Astrocyte (in vitro differentiated cells and primary cell): ENCODE measurements at regions not wholly inside any gene's neighbourhood (a gene's known extent, or its start where the extent isn't known, plus 50 kb on each side); places are given as distances from the start of the nearest gene placed in this dataset.

Source experiments
- DNase-seq: peaks from one replicate; pipeline ENCODE4 v3.0.0-alpha.2; 2010; ENCODE audit warnings: low read depth
- FAIRE-seq: peaks from 2 replicates; lab custom pipeline; 2011; peaks lifted over from hg19 to GRCh38; lab: Jason Lieb, UNC
- H2AFZ ChIP-seq: 2 replicates; pipeline ENCODE4 v1.6.0; 2012; ENCODE audit warnings: low read depth, low read length, inconsistent platforms
- H3K27ac ChIP-seq: 2 replicates; pipeline ENCODE4 v1.5.1; 2011; ENCODE audit warnings: low read depth, low read length, inconsistent platforms
- H3K27me3 ChIP-seq: 2 replicates; pipeline ENCODE4 v1.6.0; 2011; ENCODE audit warnings: low read length, inconsistent platforms; ENCODE audit not compliant: insufficient read depth
- H3K36me3 ChIP-seq: 2 replicates; pipeline ENCODE4 v1.5.1; 2011; ENCODE audit warnings: low read length, inconsistent platforms; ENCODE audit not compliant: insufficient read depth
- H3K4me1 ChIP-seq: 2 replicates; pipeline ENCODE4 v1.5.1; 2011; ENCODE audit warnings: low read length, inconsistent platforms; ENCODE audit not compliant: insufficient read depth
- H3K4me2 ChIP-seq: 2 replicates; pipeline ENCODE4 v1.6.0; 2012; ENCODE audit warnings: low read length, inconsistent platforms
- H3K4me3 ChIP-seq: 2 replicates; pipeline ENCODE4 v1.5.1; 2011; ENCODE audit warnings: low read depth, mild to moderate bottlenecking, low read length, inconsistent platforms; ENCODE audit not compliant: insufficient read depth
- H3K79me2 ChIP-seq: 2 replicates; pipeline ENCODE4 v1.6.0; 2012; ENCODE audit warnings: mild to moderate bottlenecking, low read length, inconsistent platforms; ENCODE audit not compliant: insufficient read depth
- H3K9ac ChIP-seq: 2 replicates; pipeline ENCODE4 v1.6.0; 2012; ENCODE audit warnings: mild to moderate bottlenecking, low read length, inconsistent platforms
- H3K9me3 ChIP-seq: 2 replicates; pipeline ENCODE4 v1.5.1; 2012; ENCODE audit warnings: low read depth, mild to moderate bottlenecking, low read length, inconsistent platforms; ENCODE audit not compliant: insufficient read depth
- H4K20me1 ChIP-seq: 2 replicates; pipeline ENCODE4 v1.6.0; 2012; ENCODE audit warnings: low read length, inconsistent platforms; ENCODE audit not compliant: insufficient read depth
- H3K27ac Mint-ChIP-seq: one replicate; pipeline ENCODE4 v1.8.0; 2021; ENCODE audit warnings: mild to moderate bottlenecking, mixed read lengths; ENCODE audit not compliant: unreplicated experiment
- H3K27me3 Mint-ChIP-seq: one replicate; pipeline ENCODE4 v1.8.0; 2021; ENCODE audit warnings: low read depth, mixed read lengths; ENCODE audit not compliant: unreplicated experiment
- H3K36me3 Mint-ChIP-seq: one replicate; pipeline ENCODE4 v1.8.0; 2021; ENCODE audit warnings: low read depth, mixed read lengths; ENCODE audit not compliant: unreplicated experiment
- H3K4me1 Mint-ChIP-seq: one replicate; pipeline ENCODE4 v1.8.0; 2021; ENCODE audit warnings: low read depth, mixed read lengths; ENCODE audit not compliant: unreplicated experiment
- H3K4me3 Mint-ChIP-seq: one replicate; pipeline ENCODE4 v1.8.0; 2021; ENCODE audit warnings: mild to moderate bottlenecking, moderate library complexity, mixed read lengths; ENCODE audit not compliant: unreplicated experiment
- H3K9me3 Mint-ChIP-seq: one replicate; pipeline ENCODE4 v1.8.0; 2021; ENCODE audit warnings: mild to moderate bottlenecking, mixed read lengths; ENCODE audit not compliant: unreplicated experiment
- CTCF ChIP-seq: IDR thresholded peaks from 2 replicates; pipeline ENCODE4 v1.5.1; 2011; ENCODE audit warnings: low read depth, mild to moderate bottlenecking, inconsistent platforms, low read length, moderate library complexity; ENCODE audit not compliant: insufficient read depth
- EZH2 ChIP-seq: IDR thresholded peaks from 2 replicates; pipeline ENCODE4 v1.6.1; 2012; ENCODE audit warnings: mild to moderate bottlenecking, low read length, inconsistent platforms; ENCODE audit not compliant: insufficient read depth

GRCh38 chr22:22039286-22040074 lies 56.9 kb upstream of the TOP3B start:
- H3K4me3 ChIP-seq, result no peak overlapping the region
- no peaks in the 10 kb centered on the region for H3K36me3 Mint-ChIP-seq
- H3K4me3 Mint-ChIP-seq, result no peak overlapping the region
- H3K36me3 ChIP-seq, result no peaks in the 10 kb centered on the region
- H3K9me3 Mint-ChIP-seq, result no peaks in the 10 kb centered on the region
- TF ChIP-seq EZH2 (no peak), CTCF (no peak)
- H3K27me3 Mint-ChIP-seq, result peaks cover 15% of the 10 kb centered on the region
- no peak overlapping the region for H2AFZ ChIP-seq
- peaks cover 13% of the 10 kb centered on the region for H3K27me3 ChIP-seq
- H3K4me1 ChIP-seq, result peaks cover 12% of the 10 kb centered on the region
- no peak overlapping the region for H3K4me2 ChIP-seq
- H3K79me2 ChIP-seq, result no peaks in the 10 kb centered on the region
- peaks cover 4% of the 10 kb centered on the region for H3K4me1 Mint-ChIP-seq
- H3K27ac Mint-ChIP-seq, result no peak overlapping the region
- no peak overlapping the region for H3K27ac ChIP-seq
- FAIRE-seq (no peak), DNase-seq (no peak)
- no peak overlapping the region for H3K9ac ChIP-seq
- H3K9me3 ChIP-seq, result no peaks in the 10 kb centered on the region
- H4K20me1 ChIP-seq, result no peaks in the 10 kb centered on the region

DNA sequence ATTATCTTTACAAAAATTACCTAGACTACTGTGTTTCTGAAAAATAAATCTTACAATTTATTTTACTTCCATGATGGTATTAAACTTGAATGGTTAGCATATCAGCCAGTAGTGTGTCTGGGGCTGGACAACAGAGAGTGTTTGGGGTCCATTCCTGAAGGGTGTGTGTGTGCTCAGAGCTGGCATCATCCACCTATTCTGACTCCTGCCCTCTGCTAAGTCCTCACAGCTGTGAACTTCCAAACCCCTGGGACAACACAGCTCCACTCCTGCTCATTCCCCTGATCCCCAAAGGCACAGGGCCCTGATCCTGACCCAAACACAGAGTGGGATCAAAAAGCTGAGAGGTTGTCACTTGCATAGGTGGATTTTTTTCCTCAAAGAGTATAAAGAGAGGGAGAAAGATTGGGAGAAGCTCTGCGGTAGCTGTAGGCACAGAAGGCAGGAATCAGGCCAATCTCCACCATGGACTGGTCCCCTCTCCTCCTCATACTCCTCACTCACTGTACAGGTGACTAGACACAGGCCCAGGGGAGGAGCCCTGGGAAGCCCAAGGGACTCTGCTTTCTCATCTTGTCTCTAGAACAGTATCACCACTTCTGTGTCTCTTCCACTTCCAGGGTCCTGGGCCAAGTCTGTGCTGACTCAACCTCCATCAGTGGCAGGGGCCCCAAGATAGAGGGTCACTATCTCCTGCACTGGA lies 55.7 kb upstream of the TOP3B start:
- no peak for FAIRE-seq
- H3K27ac ChIP-seq, result peak overlapping the region; percentile 45

More for the DNA sequence above, 55.7 kb upstream of the TOP3B start:
- Mint-ChIP-seq H3K36me3 (no peaks in the 10 kb centered on the region), H3K27ac (no peak overlapping the region), H3K4me1 (peaks cover 4% of the 10 kb centered on the region), H3K27me3 (peaks cover 27% of the 10 kb centered on the region), H3K9me3 (no peaks in the 10 kb centered on the region), H3K4me3 (no peak overlapping the region)
- DNase-seq, result peak; percentile 14
- no peak for TF ChIP-seq EZH2
- TF ChIP-seq CTCF, result no peak
- Histone ChIP-seq H3K79me2 (no peaks in the 10 kb centered on the region), H3K9me3 (no peaks in the 10 kb centered on the region), H2AFZ (no peak overlapping the region), H3K4me3 (no peak overlapping the region), H3K9ac (peak overlapping the region; percentile 17), H4K20me1 (no peaks in the 10 kb centered on the region), H3K4me2 (peak overlapping the region; percentile 12), H3K36me3 (no peaks in the 10 kb centered on the region), H3K27me3 (peaks cover 13% of the 10 kb centered on the region), H3K4me1 (peaks cover 12% of the 10 kb centered on the region)
